Sigmoid colon (tissue), 6 donors: ENCODE measurements at regions not wholly inside any gene's neighbourhood (a gene's known extent, or its start where the extent isn't known, plus 50 kb on each side); places are given as distances from the start of the nearest gene placed in this dataset.

ENCODE experiments used
- DNase-seq: peaks from one replicate; pipeline ENCODE4 v3.0.0-alpha.2; 2019
- H3K27ac ChIP-seq, 4 donors: fragments of 200-600 bp; sonication (generic); one replicate each; pipeline ENCODE4 v1.5.1; 2016 to 2019; ENCODE audit warnings: mild to moderate bottlenecking in 1 of 4
- H3K27me3 ChIP-seq, 3 donors: fragments of 200-600 bp; sonication (generic); one replicate each; pipeline ENCODE4 v1.5.1; 2019; ENCODE audit warnings: mild to moderate bottlenecking in 1 of 3
- H3K36me3 ChIP-seq, 4 donors: fragments of 200-600 bp; sonication (generic); one replicate each; pipeline ENCODE4 v1.5.1; 2016 to 2019
- H3K4me1 ChIP-seq, 4 donors: fragments of 200-600 bp; sonication (generic); one replicate each; pipeline ENCODE4 v1.5.1; 2017 to 2019
- H3K4me3 ChIP-seq, 4 donors: fragments of 200-600 bp; sonication (generic); one replicate each; pipeline ENCODE4 v1.5.1; 2017 to 2019; ENCODE audit warnings: mild to moderate bottlenecking in 2 of 4, moderate library complexity in 1 of 4
- H3K9me3 ChIP-seq, 4 donors: fragments of 200-600 bp in 3 of 4; sonication (generic) in 3 of 4; one replicate each; pipeline versions ENCODE4 v1.5.1 to v1.6.1; 2013 to 2019
- EP300 ChIP-seq, 4 donors: sonication (generic); formaldehyde crosslinking; IDR thresholded peaks; one replicate each; pipeline ENCODE4 v1.6.1; 2017; ENCODE audit warnings: antibody characterized with exemption in 4 of 4
- POLR2A ChIP-seq, 2 donors: fragments of 450-650 bp; IDR thresholded peaks; one replicate each; pipeline ENCODE4 v1.6.1; 2016; ENCODE audit warnings: antibody characterized with exemption in 2 of 2, mild to moderate bottlenecking in 2 of 2, moderate library complexity in 2 of 2
- POLR2AphosphoS5 ChIP-seq, 4 donors: sonication (generic); formaldehyde crosslinking; IDR thresholded peaks; one replicate each; pipeline ENCODE4 v1.6.1; 2017; ENCODE audit warnings: antibody characterized with exemption in 4 of 4
- WGBS, 2 donors: extraction: QIAGEN DNeasy Blood & Tissue Kit; methylation state at CpG; one replicate each; pipeline ENCODE4 v1.1.7; 2013; 5-methylcytosine and 5-hydroxymethylcytosine counted together
- intact Hi-C: fragments of 100-400 bp; cut with DNase I; formaldehyde crosslinking; loops from one replicate; pipeline ENCODE4 v1.15.1; 2023
- TF ChIP-seq, protein P1 (sequence below), 4 experiments: fragments of 450-650 bp in 3 of 4; fragments of 200-600 bp in 1 of 4; IDR thresholded peaks; one replicate each; pipeline ENCODE4 v1.5.1; 2016 to 2019; ENCODE audit warnings: antibody characterized with exemption in 4 of 4, mild to moderate bottlenecking in 3 of 4, moderate library complexity in 2 of 4
- donor health status: healthy with polysubstance abuse.
- donor health status: healthy.

DNA sequence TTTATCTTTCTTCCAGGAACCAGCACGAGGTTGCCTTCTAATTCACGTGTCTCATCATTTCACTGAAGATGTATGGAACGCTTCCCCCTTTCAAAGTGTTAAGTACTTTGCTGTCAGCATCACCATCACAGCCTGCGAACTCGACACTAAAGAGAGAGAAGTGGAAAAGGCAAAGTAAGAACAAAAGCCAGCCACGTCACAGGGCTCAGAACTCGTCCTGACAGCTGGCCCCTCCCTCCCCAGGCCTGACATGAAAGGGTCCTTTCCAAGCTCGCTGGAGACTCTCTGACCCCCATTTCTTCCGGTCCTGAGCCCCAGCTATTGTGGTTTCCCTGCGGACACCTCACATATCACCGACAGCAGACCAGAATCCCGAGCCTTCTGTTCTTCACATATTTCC, 177.8 kb upstream of the NTM start:
- Histone ChIP-seq H3K4me3 (no peak overlapping the region), H3K27me3 (no peaks in the 10 kb centered on the region), H3K4me1 (peaks cover 0 to 60% (median 45%) of the 10 kb centered on the region in 4 donors), H3K9me3 (no peaks in the 10 kb centered on the region), H3K27ac (no peak overlapping the region), H3K36me3 (no peaks in the 10 kb centered on the region)
- 80 to 82% methylated on average over 12 of the region's 12 CpGs for WGBS, 2 donors
- TF ChIP-seq POLR2A (IDR thresholded peaks at IDR 0.05) (no peak), POLR2AphosphoS5 (IDR thresholded peaks at IDR 0.05) (no peak), EP300 (IDR thresholded peaks at IDR 0.05) (no peak)
- TF ChIP-seq, protein P1, sequence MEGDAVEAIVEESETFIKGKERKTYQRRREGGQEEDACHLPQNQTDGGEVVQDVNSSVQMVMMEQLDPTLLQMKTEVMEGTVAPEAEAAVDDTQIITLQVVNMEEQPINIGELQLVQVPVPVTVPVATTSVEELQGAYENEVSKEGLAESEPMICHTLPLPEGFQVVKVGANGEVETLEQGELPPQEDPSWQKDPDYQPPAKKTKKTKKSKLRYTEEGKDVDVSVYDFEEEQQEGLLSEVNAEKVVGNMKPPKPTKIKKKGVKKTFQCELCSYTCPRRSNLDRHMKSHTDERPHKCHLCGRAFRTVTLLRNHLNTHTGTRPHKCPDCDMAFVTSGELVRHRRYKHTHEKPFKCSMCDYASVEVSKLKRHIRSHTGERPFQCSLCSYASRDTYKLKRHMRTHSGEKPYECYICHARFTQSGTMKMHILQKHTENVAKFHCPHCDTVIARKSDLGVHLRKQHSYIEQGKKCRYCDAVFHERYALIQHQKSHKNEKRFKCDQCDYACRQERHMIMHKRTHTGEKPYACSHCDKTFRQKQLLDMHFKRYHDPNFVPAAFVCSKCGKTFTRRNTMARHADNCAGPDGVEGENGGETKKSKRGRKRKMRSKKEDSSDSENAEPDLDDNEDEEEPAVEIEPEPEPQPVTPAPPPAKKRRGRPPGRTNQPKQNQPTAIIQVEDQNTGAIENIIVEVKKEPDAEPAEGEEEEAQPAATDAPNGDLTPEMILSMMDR (IDR thresholded peaks at IDR 0.05): no peak
- no peak for DNase-seq
- intact Hi-C loops: no loop called here

DNA sequence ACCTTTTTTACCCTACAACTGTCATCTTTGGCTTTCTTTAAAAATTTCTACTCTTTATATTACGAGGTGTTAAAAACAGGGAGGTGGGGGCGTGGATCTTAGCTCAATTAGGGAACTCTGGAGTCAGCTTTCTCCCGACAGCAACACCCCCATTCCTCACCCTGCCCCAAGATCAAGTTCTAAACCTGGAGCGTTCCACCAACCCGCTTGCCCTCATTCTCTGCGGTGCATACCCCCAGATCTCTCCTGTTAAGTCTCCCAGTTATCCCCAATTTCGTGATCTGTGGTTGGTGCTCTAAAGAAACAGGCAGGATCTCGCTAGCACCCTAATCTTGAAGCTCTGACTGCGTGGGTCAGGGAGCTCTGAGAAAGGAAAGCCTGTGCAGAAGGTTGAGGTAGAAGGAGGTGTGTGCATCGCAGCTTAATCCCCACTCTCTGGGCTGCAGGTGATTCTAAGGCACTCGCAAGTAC, 177.3 kb upstream of the NTM start:
- Histone ChIP-seq H3K9me3 (no peaks in the 10 kb centered on the region), H3K4me1 (peaks cover 0 to 65% (median 48%) of the 10 kb centered on the region in 4 donors), H3K36me3 (no peaks in the 10 kb centered on the region), H3K27ac (no peak overlapping the region), H3K27me3 (no peaks in the 10 kb centered on the region), H3K4me3 (no peak overlapping the region)
- intact Hi-C loops: no loop called here
- 84 to 89% methylated on average over 11 of the region's 11 CpGs for WGBS, 2 donors
- DNase-seq: no peak
- TF ChIP-seq EP300 (IDR thresholded peaks at IDR 0.05) (no peak), POLR2AphosphoS5 (IDR thresholded peaks at IDR 0.05) (no peak)

DNA sequence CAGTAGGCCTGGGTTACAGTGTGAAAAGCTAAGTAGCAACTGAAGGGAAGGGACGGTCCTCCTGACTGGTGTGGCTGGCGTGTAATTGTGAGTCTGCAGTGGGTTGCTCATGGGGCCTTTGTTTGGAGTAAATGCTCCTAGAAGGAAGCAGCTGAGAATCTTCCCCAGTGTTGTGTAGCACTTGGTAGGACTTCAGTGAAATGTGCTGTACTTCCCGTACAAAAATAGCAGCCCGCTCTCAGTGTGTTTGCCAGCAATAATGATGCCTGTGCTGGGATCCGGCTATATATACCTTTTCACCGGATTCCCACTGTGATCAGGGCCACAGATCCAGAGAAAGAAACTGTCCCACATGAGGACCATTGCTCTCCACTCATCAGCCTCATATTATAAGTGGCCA, 175.7 kb upstream of the NTM start:
- H3K9me3 ChIP-seq: no peaks in the 10 kb centered on the region
- H3K27me3 ChIP-seq: no peaks in the 10 kb centered on the region
- no peak overlapping the region for H3K27ac ChIP-seq
- DNase-seq: no peak
- TF ChIP-seq POLR2A (IDR thresholded peaks at IDR 0.05) (no peak), EP300 (IDR thresholded peaks at IDR 0.05) (no peak), POLR2AphosphoS5 (IDR thresholded peaks at IDR 0.05) (no peak)
- TF ChIP-seq, protein P1 (IDR thresholded peaks at IDR 0.05): no peak
- H3K36me3 ChIP-seq: no peaks in the 10 kb centered on the region
- intact Hi-C loops: no loop called here
- H3K4me3 ChIP-seq: no peak overlapping the region
- H3K4me1 ChIP-seq: peaks cover 0 to 56% (median 48%) of the 10 kb centered on the region in 4 donors
- WGBS, 2 donors: 72 to 86% methylated on average over 6 of the region's 6 CpGs

DNA sequence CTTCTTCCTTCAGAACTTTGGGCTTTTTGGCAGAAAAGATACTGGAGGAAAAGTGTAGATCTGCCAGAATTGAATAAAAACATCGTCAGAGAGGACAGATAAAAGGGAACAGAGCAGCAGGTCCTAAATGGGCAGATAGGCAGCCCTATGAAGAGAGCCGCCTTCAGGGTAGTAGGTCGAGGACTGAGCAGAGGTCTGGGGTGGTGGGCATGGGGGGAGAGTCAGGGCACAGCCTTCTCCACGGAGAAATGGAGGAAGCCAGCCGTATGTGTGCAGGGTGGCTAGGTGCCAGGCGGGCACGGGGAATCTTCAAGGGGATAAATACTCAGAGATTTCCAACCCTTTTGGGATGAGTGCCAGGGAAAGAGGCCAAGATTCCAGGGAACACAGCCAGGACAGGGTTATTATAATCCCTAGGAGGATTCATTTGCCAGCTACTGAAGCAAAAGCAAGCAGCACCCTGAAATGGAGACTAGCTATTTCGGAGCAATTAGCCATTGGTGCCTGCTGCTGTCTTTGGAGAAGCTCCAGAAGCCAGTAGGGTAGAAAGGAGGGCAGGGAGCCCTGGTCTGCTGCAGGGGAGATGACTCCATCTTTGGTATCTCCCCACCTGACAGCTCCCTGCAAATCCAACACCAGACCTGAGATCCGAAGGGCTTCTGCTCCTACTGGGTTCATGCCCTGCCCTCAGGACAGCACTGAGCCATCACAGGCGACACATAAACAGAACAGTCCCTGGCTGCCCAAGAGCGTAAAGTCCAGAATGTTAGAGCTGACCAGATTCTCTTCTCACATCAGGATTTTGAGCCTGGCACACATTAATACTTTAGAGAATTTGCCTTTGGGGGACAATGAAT, 174.5 kb upstream of the NTM start:
- intact Hi-C loops: loop anchor here (1.0 kb wide), 1 partner anchor 31 kb away; no protein-coding TSS in a partner anchor
- WGBS, 2 donors: 13 to 46% methylated on average over 11 of the region's 11 CpGs
- Histone ChIP-seq H3K27ac (peak overlapping the region in 3 of 4 donors; percentile 74 to 77 (median 75)), H3K4me1 (peaks cover 0 to 56% (median 48%) of the 10 kb centered on the region in 4 donors), H3K4me3 (peak overlapping the region in 3 of 4 donors; percentile 10 to 20 (median 13)), H3K9me3 (no peaks in the 10 kb centered on the region), H3K36me3 (no peaks in the 10 kb centered on the region), H3K27me3 (no peaks in the 10 kb centered on the region)
- TF ChIP-seq POLR2AphosphoS5 (IDR thresholded peaks at IDR 0.05) (peak in 3 of 4 donors; percentile 49 to 79 (median 71)), POLR2A (IDR thresholded peaks at IDR 0.05) (no peak), EP300 (IDR thresholded peaks at IDR 0.05) (peak in 1 of 4 donors; percentile 2)
- TF ChIP-seq, protein P1 (IDR thresholded peaks at IDR 0.05): no peak
- peak; percentile 87 for DNase-seq

DNA sequence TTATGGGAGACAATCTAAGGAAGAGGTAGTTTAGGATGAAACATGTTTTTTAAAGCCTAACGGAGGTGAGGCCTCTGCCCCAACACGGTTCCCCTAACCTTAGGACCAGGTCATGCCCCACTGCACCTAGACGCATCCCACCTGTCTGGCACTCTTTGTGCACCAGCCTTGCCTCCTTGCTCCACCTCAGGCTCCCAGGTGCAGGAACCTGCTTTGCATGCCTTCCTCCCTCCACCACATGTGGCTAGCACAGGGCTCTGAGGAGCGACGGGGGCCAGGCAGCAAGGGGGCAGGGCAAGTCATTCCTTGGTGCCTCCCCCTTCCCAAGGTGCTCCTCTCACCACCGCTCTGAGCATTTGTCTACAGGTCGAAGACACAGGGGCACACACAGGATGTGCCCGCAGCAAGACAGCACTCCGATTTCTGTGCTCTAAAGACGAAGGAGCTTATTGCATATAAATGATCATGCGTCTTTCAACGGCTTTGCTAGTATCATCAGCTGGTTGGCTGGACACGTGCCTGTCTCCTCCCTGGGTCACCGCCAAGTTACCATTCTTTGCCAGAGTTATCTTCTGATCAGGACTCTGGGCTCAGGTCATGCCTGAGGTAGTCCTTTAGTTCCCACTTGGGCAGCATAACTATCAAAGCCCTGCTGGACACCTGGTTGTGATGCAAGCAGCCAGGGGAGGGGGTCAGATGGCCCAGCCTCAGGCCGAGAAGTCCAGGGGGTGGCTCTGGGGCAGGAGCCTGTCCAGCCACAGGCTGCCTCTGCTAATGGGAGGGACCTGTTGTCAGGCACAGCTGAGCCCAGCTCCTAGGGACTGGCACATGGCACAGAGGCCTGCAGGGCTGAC, 172.0 kb upstream of the NTM start:
- Histone ChIP-seq H3K36me3 (no peaks in the 10 kb centered on the region), H3K9me3 (no peaks in the 10 kb centered on the region), H3K4me3 (no peak overlapping the region), H3K4me1 (peaks cover 0 to 72% (median 61%) of the 10 kb centered on the region in 4 donors), H3K27ac (no peak overlapping the region), H3K27me3 (no peaks in the 10 kb centered on the region)
- intact Hi-C loops: no loop called here
- TF ChIP-seq EP300 (IDR thresholded peaks at IDR 0.05): no peak
- WGBS, 2 donors: 64 to 84% methylated on average over 15 of the region's 15 CpGs
- DNase-seq: no peak
